ENCODE measurements at regions not wholly inside any gene's neighbourhood (a gene's known extent, or its start where the extent isn't known, plus 50 kb on each side); places are given as distances from the start of the nearest gene placed in this dataset.

- Histone ChIP-seq H3K4me2 (ENCODE audit: low read depth, low read length) (no peak overlapping the region), H3K9ac (ENCODE audit: insufficient read depth, low read depth, low read length) (no peak overlapping the region), H3K27ac (ENCODE audit: extremely low read length, insufficient read depth, low read length) (no peak overlapping the region), H3K79me2 (ENCODE audit: insufficient read depth, low read length) (no peaks in the 10 kb centered on the region), H2AFZ (ENCODE audit: low read length) (no peak overlapping the region), H3K36me3 (replicated peaks in 1 of 2; ENCODE audit: control insufficient read depth in 1 of 2, insufficient read depth in 2 of 2, low read length in 2 of 2) (no peaks in the 10 kb centered on the region), H3K27me3 (ENCODE audit: control insufficient read depth in 1 of 2, insufficient read depth in 2 of 2, low read length in 2 of 2) (no peaks in the 10 kb centered on the region), H4K20me1 (ENCODE audit: insufficient read depth, low read length) (no peaks in the 10 kb centered on the region), H3K9me3 (ENCODE audit: low read length) (no peaks in the 10 kb centered on the region), H3K4me1 (ENCODE audit: insufficient read depth, low read length) (no peaks in the 10 kb centered on the region), H3K4me3 (replicated peaks in 1 of 3; ENCODE audit: insufficient read depth in 1 of 3, low read depth in 2 of 3, low read length in 3 of 3) (no peak overlapping the region)
- no peak for TF ChIP-seq ZBTB26 (CRISPR knock-in tag; IDR thresholded peaks at IDR 0.05; ENCODE audit: borderline replicate concordance)
- no peak for TF ChIP-seq REPIN1 (CRISPR knock-in tag; IDR thresholded peaks at IDR 0.05; ENCODE audit: borderline replicate concordance, low read depth)
- no peak for TF ChIP-seq ZNF414 (CRISPR knock-in tag; IDR thresholded peaks at IDR 0.05)
- no peak for TF ChIP-seq HNRNPUL1 (IDR thresholded peaks at IDR 0.05; ENCODE audit: low read depth, low read length)
- no peak for TF ChIP-seq SRSF9 (IDR thresholded peaks at IDR 0.05; ENCODE audit: borderline replicate concordance, insufficient read depth, low read depth, low read length, poor library complexity, severe bottlenecking)
- no peak for TF ChIP-seq SMARCC2 (IDR thresholded peaks at IDR 0.05)
- TF ChIP-seq KLF15 (CRISPR knock-in tag; IDR thresholded peaks at IDR 0.05; ENCODE audit: borderline replicate concordance): no peak
- no peak for TF ChIP-seq ZFP90 (CRISPR knock-in tag; IDR thresholded peaks at IDR 0.05; ENCODE audit: borderline replicate concordance)
- FAIRE-seq (no peak), DNase-seq (ENCODE audit: low spot score) (no peak), ATAC-seq (no peak)
- BruUV-seq (replicated peaks): no TSS peak
- in situ Hi-C loops (cut with HindIII; ENCODE audit: extremely low pct_ligation_motif_present, low pct_unique_long_range_greater_than_20kb) (no loop called here), intact Hi-C loops (cut with micrococcal nuclease; ENCODE audit: unreplicated experiment) (no loop called here)
- 20% methylated on average over 3 of the region's 3 CpGs for WGBS (ENCODE audit: low lambda C conversion rate)
- CTCF ChIA-PET (ENCODE audit: low intra/inter-chr PET ratio, low total read pairs): no interaction called here
- POLR2A ChIA-PET: no interaction called here
These were observed 605.4 kb downstream of the TLE1 start for GRCh38 chr9:81083854-81084512.
